ENCODE measurements at regions not wholly inside any gene's neighbourhood (a gene's known extent, or its start where the extent isn't known, plus 50 kb on each side); places are given as distances from the start of the nearest gene placed in this dataset.

DNA sequence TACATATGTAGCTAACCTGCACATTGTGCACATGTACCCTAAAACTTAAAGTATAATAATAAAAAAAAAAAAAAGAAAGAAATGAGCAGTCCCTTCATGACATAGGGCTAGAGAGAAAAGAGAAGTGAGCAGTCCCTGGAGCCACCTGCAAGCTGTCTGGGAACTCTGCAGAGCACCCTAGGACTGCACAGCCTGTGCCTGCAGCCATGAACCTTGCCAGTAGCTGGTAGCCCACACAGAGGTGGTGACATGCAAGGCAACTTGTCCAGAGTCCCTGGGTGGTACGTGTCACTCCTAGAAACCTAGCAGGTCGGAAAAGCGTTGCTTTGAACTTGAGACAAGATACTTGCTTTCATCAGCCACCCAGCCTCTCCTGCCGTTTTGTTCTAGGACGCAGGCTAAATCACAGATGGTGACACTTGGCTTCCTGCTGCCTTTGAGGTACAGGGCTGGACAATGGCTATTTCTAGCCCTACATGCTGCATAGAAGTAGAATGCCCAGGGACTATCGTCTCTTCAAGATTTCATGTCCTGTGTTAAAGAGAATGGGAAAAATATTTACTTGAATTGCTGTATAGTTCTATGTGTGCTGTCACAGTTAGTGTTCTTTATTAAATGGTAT is 260.9 kb downstream of the LTN1 start:
- TF ChIP-seq GATA2 (IDR thresholded peaks at IDR 0.05; ENCODE audit: insufficient read depth, insufficient read length, low read depth, low read length) = no peak
- TF ChIP-seq CTCF (IDR thresholded peaks at IDR 0.05; ENCODE audit: extremely low read depth in 1 of 2, insufficient read depth in 1 of 2, low read depth in 1 of 2, low read length in 2 of 2) = no peak
- no peak for TF ChIP-seq POLR2A (IDR thresholded peaks at IDR 0.05; ENCODE audit: low read depth, low read length)
- TF ChIP-seq, protein P1, sequence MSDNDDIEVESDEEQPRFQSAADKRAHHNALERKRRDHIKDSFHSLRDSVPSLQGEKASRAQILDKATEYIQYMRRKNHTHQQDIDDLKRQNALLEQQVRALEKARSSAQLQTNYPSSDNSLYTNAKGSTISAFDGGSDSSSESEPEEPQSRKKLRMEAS (IDR thresholded peaks at IDR 0.05; ENCODE audit: insufficient read depth, insufficient read length) = no peak
- TF ChIP-seq FOS (IDR thresholded peaks at IDR 0.05; ENCODE audit: borderline replicate concordance, insufficient read depth, low read length) = no peak
- no peak for TF ChIP-seq EZH2 (IDR thresholded peaks at IDR 0.05; ENCODE audit: borderline replicate concordance, low read depth, low read length, severe bottlenecking)
- no peak for TF ChIP-seq POLR2AphosphoS5 (IDR thresholded peaks at IDR 0.05; ENCODE audit: insufficient read depth, low read depth, low read length)
- TF ChIP-seq MYC (IDR thresholded peaks at IDR 0.05; ENCODE audit: low read depth, low read length) = no peak
- TF ChIP-seq JUN (IDR thresholded peaks at IDR 0.05; ENCODE audit: borderline replicate concordance, insufficient read depth, insufficient read length, low read depth) = no peak
- no peak overlapping the region for H3K4me3 ChIP-seq (replicated peaks in 1 of 3; ENCODE audit: insufficient read depth in 1 of 3, low read depth in 1 of 3, low read length in 3 of 3)
- intact Hi-C loops (cut with micrococcal nuclease) = no loop called here
- H3K27ac ChIP-seq (ENCODE audit: insufficient read depth, low read depth, low read length) = no peak overlapping the region
- no peaks in the 10 kb centered on the region for H3K36me3 ChIP-seq (ENCODE audit: control insufficient read depth in 2 of 2, extremely low read depth in 1 of 2, insufficient read depth in 2 of 2, low read length in 2 of 2)
- CTCF ChIA-PET = no interaction called here
- H3K27me3 ChIP-seq (ENCODE audit: control insufficient read depth in 2 of 2, insufficient read depth in 2 of 2, low read length in 2 of 2) = no peaks in the 10 kb centered on the region
- H3K9me3 ChIP-seq (replicated peaks; ENCODE audit: control insufficient read depth, insufficient read depth, low read length) = no peaks in the 10 kb centered on the region
- no peak overlapping the region for H2AFZ ChIP-seq (ENCODE audit: low read depth, low read length)
- H3K79me2 ChIP-seq (ENCODE audit: control insufficient read depth, insufficient read depth, low read length) = no peaks in the 10 kb centered on the region
- no peak for DNase-seq (ENCODE audit: low read depth, low spot score)
- no peaks in the 10 kb centered on the region for H3K9me1 ChIP-seq (replicated peaks; ENCODE audit: control insufficient read depth, extremely low read depth, insufficient read depth, low read length)
- no TSS peak for BruUV-seq (replicated peaks)
- H3K4me2 ChIP-seq (ENCODE audit: insufficient read depth, low read length) = no peak overlapping the region
- H3K4me1 ChIP-seq (ENCODE audit: control insufficient read depth, extremely low read depth, insufficient read depth, low read length) = no peaks in the 10 kb centered on the region
- no peak overlapping the region for H3K9ac ChIP-seq (replicated peaks; ENCODE audit: extremely low read depth, insufficient read depth, low read length)
- dilution Hi-C loops (cut with MboI; ENCODE audit: extremely low pct_ligation_motif_present, low sequenced_read_pairs) = no loop called here
- H4K20me1 ChIP-seq (replicated peaks; ENCODE audit: control insufficient read depth, extremely low read depth, insufficient read depth, low read length) = no peaks in the 10 kb centered on the region
- POLR2A ChIA-PET = no interaction called here
- FAIRE-seq = no peak
